SK-N-SH (cell line): ENCODE measurements at regions not wholly inside any gene's neighbourhood (a gene's known extent, or its start where the extent isn't known, plus 50 kb on each side); places are given as distances from the start of the nearest gene placed in this dataset.

Experiments
- CTCF ChIA-PET: fragments of 300-600, 350-600 bp; formaldehyde crosslinking; extraction: SDS; loops from one replicate; lab custom pipeline; 2021; lab: Yijun Ruan, JAX
- POLR2A ChIA-PET: fragments of 350-600 bp; sonication (Branson Sonifier 250); formaldehyde crosslinking; extraction: SDS; loops from one replicate; lab custom pipeline; 2020; ENCODE audit warnings: antibody characterized with exemption, inconsistent platforms; lab: Yijun Ruan, JAX
- DNase-seq: peaks from one replicate; pipeline ENCODE4 v3.0.0; 2012
- H2AFZ ChIP-seq: fragments of 200-600 bp; sonication (generic); 2 replicates; pipeline ENCODE4 v1.8.1; 2016; ENCODE audit warnings: antibody characterized with exemption, mild to moderate bottlenecking, low read depth
- H3F3A ChIP-seq: fragments of 200-600 bp; sonication (generic); replicated peaks from 2 replicates; pipeline ENCODE3; 2016; ENCODE audit warnings: antibody characterized with exemption, mild to moderate bottlenecking; ENCODE audit not compliant: insufficient read depth
- H3K27ac ChIP-seq, 2 experiments: fragments of 200-500 bp in 1 of 2; fragments of 200-600 bp in 1 of 2; sonication (Bioruptor generic) in 1 of 2; sonication (generic), shearing (Covaris generic) in 1 of 2; 2 replicates each; pipeline versions ENCODE4 v1.5.1 to v1.6.1; 2014 to 2016; ENCODE audit warnings: low read depth in 2 of 2, inconsistent platforms in 1 of 2, low read length in 1 of 2, mild to moderate bottlenecking in 1 of 2, mixed read lengths in 1 of 2
- H3K27me3 ChIP-seq: fragments of 200-600 bp; sonication (generic), shearing (Covaris generic); 2 replicates; pipeline ENCODE4 v1.6.1; 2016; ENCODE audit warnings: mixed run types; ENCODE audit not compliant: insufficient read depth
- H3K36me3 ChIP-seq, 2 experiments: fragments of 200-500 bp in 1 of 2; fragments of 200-600 bp in 1 of 2; sonication (Bioruptor generic) in 1 of 2; sonication (generic) in 1 of 2; replicated peaks in 1 of 2; 2 replicates each; pipeline versions ENCODE3 to v1.5.1; 2014 to 2016; ENCODE audit warnings: low read length in 1 of 2, mild to moderate bottlenecking in 1 of 2; ENCODE audit not compliant: insufficient read depth in 2 of 2, control insufficient read depth in 1 of 2
- H3K4me1 ChIP-seq, 2 experiments: fragments of 200-500 bp in 1 of 2; fragments of 200-600 bp in 1 of 2; sonication (Bioruptor generic) in 1 of 2; sonication (generic), shearing (Covaris generic) in 1 of 2; 2 replicates each; pipeline versions ENCODE4 v1.5.1 to v1.6.1; 2014 to 2016; ENCODE audit warnings: low read depth in 1 of 2, low read length in 1 of 2, mixed run types in 1 of 2; ENCODE audit not compliant: insufficient read depth in 2 of 2, control insufficient read depth in 1 of 2
- H3K4me2 ChIP-seq: fragments of 200-600 bp; sonication (generic), shearing (Covaris generic); 2 replicates; pipeline ENCODE4 v1.6.1; 2017; ENCODE audit warnings: mixed run types
- H3K4me3 ChIP-seq, 2 experiments: fragments of 200-500 bp in 1 of 2; fragments of 200-600 bp in 1 of 2; sonication (Bioruptor generic) in 1 of 2; sonication (generic), shearing (Covaris generic) in 1 of 2; 2 replicates each; pipeline versions ENCODE4 v1.5.1 to v1.8.1; 2014 to 2016; ENCODE audit warnings: low read depth in 2 of 2, inconsistent platforms in 1 of 2, low read length in 1 of 2, mild to moderate bottlenecking in 1 of 2, mixed read lengths in 1 of 2, moderate library complexity in 1 of 2
- H3K79me2 ChIP-seq: fragments of 200-600 bp; sonication (generic); 2 replicates; pipeline ENCODE4 v1.8.1; 2017; ENCODE audit warnings: mild to moderate bottlenecking; ENCODE audit not compliant: insufficient read depth
- H3K9ac ChIP-seq: fragments of 200-600 bp; sonication (generic); 2 replicates; pipeline ENCODE4 v1.6.1; 2017; ENCODE audit warnings: mixed run types
- H3K9me2 ChIP-seq: fragments of 200-600 bp; sonication (generic); 2 replicates; pipeline ENCODE4 v1.6.1; 2017; ENCODE audit warnings: mixed run types
- H3K9me3 ChIP-seq: fragments of 200-600 bp; sonication (generic); 2 replicates; pipeline ENCODE4 v1.6.1; 2017; ENCODE audit warnings: mixed run types, mild to moderate bottlenecking, moderate library complexity
- H4K20me1 ChIP-seq: fragments of 200-600 bp; sonication (generic); 2 replicates; pipeline ENCODE4 v1.6.1; 2017; ENCODE audit warnings: mild to moderate bottlenecking, mixed run types; ENCODE audit not compliant: insufficient read depth
- CHD2 ChIP-seq: fragments of 150-350 bp; IDR thresholded peaks from 2 replicates; pipeline ENCODE4 v1.6.1; 2018; ENCODE audit warnings: low read length; ENCODE audit not compliant: partially characterized antibody
- ELF1 ChIP-seq: IDR thresholded peaks from 2 replicates; pipeline ENCODE4 v1.4.0; 2012
- FOSL2 ChIP-seq: IDR thresholded peaks from 2 replicates; pipeline ENCODE4 v1.4.0; 2012; ENCODE audit warnings: low read depth, mild to moderate bottlenecking, moderate library complexity, borderline replicate concordance
- FOXJ3 ChIP-seq: sonication (generic); formaldehyde crosslinking; IDR thresholded peaks from 2 replicates; pipeline ENCODE4 v1.5.1; 2020; ENCODE audit warnings: mild to moderate bottlenecking, missing genetic modification reagents
- FOXM1 ChIP-seq: IDR thresholded peaks from 2 replicates; pipeline ENCODE4 v1.4.0; 2012; ENCODE audit warnings: low read depth, mild to moderate bottlenecking
- GABPA ChIP-seq: IDR thresholded peaks from 2 replicates; pipeline ENCODE4 v1.4.0; 2012; ENCODE audit warnings: low read depth, mild to moderate bottlenecking
- GATA2 ChIP-seq: sonication (generic); formaldehyde crosslinking; IDR thresholded peaks from 2 replicates; pipeline ENCODE4 v1.5.0; 2020; ENCODE audit warnings: mild to moderate bottlenecking, missing genetic modification reagents
- JUND ChIP-seq: IDR thresholded peaks from 2 replicates; pipeline ENCODE4 v1.4.0; 2012
- MAX ChIP-seq: IDR thresholded peaks from 2 replicates; pipeline ENCODE4 v1.4.0; 2012; ENCODE audit warnings: low read depth
- POLR2AphosphoS5 ChIP-seq: IDR thresholded peaks from 2 replicates; pipeline ENCODE4 v1.6.1; 2012; ENCODE audit warnings: low read depth, low read length
- RAD21 ChIP-seq: IDR thresholded peaks from 2 replicates; pipeline ENCODE4 v1.6.1; 2012; ENCODE audit warnings: mild to moderate bottlenecking, low read length
- RCOR1 ChIP-seq: fragments of 150-350 bp; IDR thresholded peaks from 2 replicates; pipeline ENCODE4 v1.6.1; 2017; ENCODE audit warnings: antibody characterized with exemption, low read length
- RFX5 ChIP-seq: IDR thresholded peaks from 2 replicates; pipeline ENCODE4 v1.6.1; 2012; ENCODE audit warnings: mild to moderate bottlenecking, improper control_type of control experiment, low read length
- RXRA ChIP-seq: IDR thresholded peaks from 2 replicates; pipeline ENCODE4 v1.4.0; 2012; ENCODE audit warnings: low read depth, mild to moderate bottlenecking, borderline replicate concordance
- TCF12 ChIP-seq: IDR thresholded peaks from 2 replicates; pipeline ENCODE4 v1.4.0; 2012
- TEAD4 ChIP-seq: IDR thresholded peaks from 2 replicates; pipeline ENCODE4 v1.4.0; 2012; ENCODE audit warnings: mild to moderate bottlenecking, borderline replicate concordance; ENCODE audit not compliant: insufficient read depth
- WGBS: methylation state at CpG from one replicate; pipeline ENCODE4 v1.1.6; 2017; ENCODE audit warnings: low lambda C conversion rate; 5-methylcytosine and 5-hydroxymethylcytosine counted together
- TF ChIP-seq, protein P1 (sequence below): IDR thresholded peaks from 2 replicates; pipeline ENCODE4 v1.6.1; 2012; ENCODE audit warnings: mild to moderate bottlenecking, low read depth, low read length, moderate library complexity
- TF ChIP-seq, protein P2 (sequence below): fragments of 150-350 bp; IDR thresholded peaks from 2 replicates; pipeline ENCODE4 v1.6.1; 2016; ENCODE audit warnings: mild to moderate bottlenecking, low read depth, low read length
- TF ChIP-seq, protein P3 (sequence below): IDR thresholded peaks from 2 replicates; pipeline ENCODE4 v1.4.0; 2012; ENCODE audit warnings: low read depth, borderline replicate concordance

- TF ChIP-seq GATA2 = peak; percentile 72
- TF ChIP-seq CHD2 = peak; percentile 76
- TF ChIP-seq FOXJ3 (CRISPR knock-in tag) = peak; percentile 83
- TF ChIP-seq RFX5 = no peak
- TF ChIP-seq TCF12 = peak; percentile 38; the same call in 1 of the 2 replicates
- peak; percentile 37 for TF ChIP-seq RAD21
- TF ChIP-seq FOSL2 = no peak
- no peak for TF ChIP-seq TEAD4
- TF ChIP-seq RCOR1 = peak; percentile 71; the same call in 1 of the 2 replicates
- TF ChIP-seq, all 33 proteins: peak for 6
- no peaks in the 10 kb centered on the region for H3K9me2 ChIP-seq
- H4K20me1 ChIP-seq = peaks cover 48% of the 10 kb centered on the region
- H3K9me3 ChIP-seq = no peaks in the 10 kb centered on the region
- peak; percentile 89 for DNase-seq
- POLR2A ChIA-PET = interaction anchor here (0.7 to 1.8 kb wide), 6 partner anchors 9 to 44 kb away, joined by 3 to 8 read pairs (median 4); no protein-coding TSS in a partner anchor
- CTCF ChIA-PET = interaction anchor here (0.9 to 29.4 kb wide), 14 partner anchors 9 to 104 kb away, joined by 3 to 566 read pairs (median 6); no protein-coding TSS in a partner anchor
- WGBS = 43% methylated on average over 11 of the region's 11 CpGs
- H3K79me2 ChIP-seq = peaks cover 78% of the 10 kb centered on the region
- H3K36me3 ChIP-seq = peaks cover 0 to 10% of the 10 kb centered on the region in 2 experiments
- peak overlapping the region; percentile 14; the same call in 1 of the 2 replicates for H3K9ac ChIP-seq
- no peak overlapping the region for H2AFZ ChIP-seq
- H3F3A ChIP-seq = peaks cover 4% of the 10 kb centered on the region
- peak overlapping the region in 1 of 2 experiments; percentile 98; a peak in 2 of 4 replicates for H3K27ac ChIP-seq
- H3K4me1 ChIP-seq = peaks cover 65 to 85% of the 10 kb centered on the region in 2 experiments
- peak overlapping the region; percentile 68 for H3K4me2 ChIP-seq
- no peaks in the 10 kb centered on the region for H3K27me3 ChIP-seq
- no peak overlapping the region for H3K4me3 ChIP-seq
Observed at GRCh38 chr17:77436058-77436442, 295.3 kb downstream of the SEC14L1 start.

- Histone ChIP-seq H3K79me2 (peaks cover 78% of the 10 kb centered on the region), H3K4me3 (no peak overlapping the region; a peak in 1 of 4 replicates), H3K27ac (peak overlapping the region in 1 of 2 experiments; percentile 98; a peak in 3 of 4 replicates), H2AFZ (no peak overlapping the region), H3K36me3 (peaks cover 0 to 10% of the 10 kb centered on the region in 2 experiments), H3K4me1 (peaks cover 69 to 89% of the 10 kb centered on the region in 2 experiments), H3K9me3 (no peaks in the 10 kb centered on the region), H3K9me2 (no peaks in the 10 kb centered on the region), H3K9ac (no peak overlapping the region), H3K4me2 (peak overlapping the region; percentile 68), H4K20me1 (peaks cover 51% of the 10 kb centered on the region), H3F3A (peaks cover under 1% of the 10 kb centered on the region), H3K27me3 (no peaks in the 10 kb centered on the region)
- CTCF ChIA-PET = interaction anchor here (0.9 to 29.4 kb wide), 12 partner anchors 9 to 105 kb away, joined by 3 to 566 read pairs (median 6); no protein-coding TSS in a partner anchor
- TF ChIP-seq ELF1 = no peak
- no peak for TF ChIP-seq GATA2
- TF ChIP-seq FOXM1 = no peak
- TF ChIP-seq GABPA = no peak
- TF ChIP-seq, protein P1, sequence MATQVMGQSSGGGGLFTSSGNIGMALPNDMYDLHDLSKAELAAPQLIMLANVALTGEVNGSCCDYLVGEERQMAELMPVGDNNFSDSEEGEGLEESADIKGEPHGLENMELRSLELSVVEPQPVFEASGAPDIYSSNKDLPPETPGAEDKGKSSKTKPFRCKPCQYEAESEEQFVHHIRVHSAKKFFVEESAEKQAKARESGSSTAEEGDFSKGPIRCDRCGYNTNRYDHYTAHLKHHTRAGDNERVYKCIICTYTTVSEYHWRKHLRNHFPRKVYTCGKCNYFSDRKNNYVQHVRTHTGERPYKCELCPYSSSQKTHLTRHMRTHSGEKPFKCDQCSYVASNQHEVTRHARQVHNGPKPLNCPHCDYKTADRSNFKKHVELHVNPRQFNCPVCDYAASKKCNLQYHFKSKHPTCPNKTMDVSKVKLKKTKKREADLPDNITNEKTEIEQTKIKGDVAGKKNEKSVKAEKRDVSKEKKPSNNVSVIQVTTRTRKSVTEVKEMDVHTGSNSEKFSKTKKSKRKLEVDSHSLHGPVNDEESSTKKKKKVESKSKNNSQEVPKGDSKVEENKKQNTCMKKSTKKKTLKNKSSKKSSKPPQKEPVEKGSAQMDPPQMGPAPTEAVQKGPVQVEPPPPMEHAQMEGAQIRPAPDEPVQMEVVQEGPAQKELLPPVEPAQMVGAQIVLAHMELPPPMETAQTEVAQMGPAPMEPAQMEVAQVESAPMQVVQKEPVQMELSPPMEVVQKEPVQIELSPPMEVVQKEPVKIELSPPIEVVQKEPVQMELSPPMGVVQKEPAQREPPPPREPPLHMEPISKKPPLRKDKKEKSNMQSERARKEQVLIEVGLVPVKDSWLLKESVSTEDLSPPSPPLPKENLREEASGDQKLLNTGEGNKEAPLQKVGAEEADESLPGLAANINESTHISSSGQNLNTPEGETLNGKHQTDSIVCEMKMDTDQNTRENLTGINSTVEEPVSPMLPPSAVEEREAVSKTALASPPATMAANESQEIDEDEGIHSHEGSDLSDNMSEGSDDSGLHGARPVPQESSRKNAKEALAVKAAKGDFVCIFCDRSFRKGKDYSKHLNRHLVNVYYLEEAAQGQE = no peak
- TF ChIP-seq, protein P2, sequence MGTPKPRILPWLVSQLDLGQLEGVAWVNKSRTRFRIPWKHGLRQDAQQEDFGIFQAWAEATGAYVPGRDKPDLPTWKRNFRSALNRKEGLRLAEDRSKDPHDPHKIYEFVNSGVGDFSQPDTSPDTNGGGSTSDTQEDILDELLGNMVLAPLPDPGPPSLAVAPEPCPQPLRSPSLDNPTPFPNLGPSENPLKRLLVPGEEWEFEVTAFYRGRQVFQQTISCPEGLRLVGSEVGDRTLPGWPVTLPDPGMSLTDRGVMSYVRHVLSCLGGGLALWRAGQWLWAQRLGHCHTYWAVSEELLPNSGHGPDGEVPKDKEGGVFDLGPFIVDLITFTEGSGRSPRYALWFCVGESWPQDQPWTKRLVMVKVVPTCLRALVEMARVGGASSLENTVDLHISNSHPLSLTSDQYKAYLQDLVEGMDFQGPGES = no peak
- no peak for TF ChIP-seq JUND
- no peak for TF ChIP-seq RXRA
- TF ChIP-seq MAX = no peak
- TF ChIP-seq RFX5 = no peak
- TF ChIP-seq, protein P3, sequence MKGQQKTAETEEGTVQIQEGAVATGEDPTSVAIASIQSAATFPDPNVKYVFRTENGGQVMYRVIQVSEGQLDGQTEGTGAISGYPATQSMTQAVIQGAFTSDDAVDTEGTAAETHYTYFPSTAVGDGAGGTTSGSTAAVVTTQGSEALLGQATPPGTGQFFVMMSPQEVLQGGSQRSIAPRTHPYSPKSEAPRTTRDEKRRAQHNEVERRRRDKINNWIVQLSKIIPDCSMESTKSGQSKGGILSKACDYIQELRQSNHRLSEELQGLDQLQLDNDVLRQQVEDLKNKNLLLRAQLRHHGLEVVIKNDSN = no peak
- TF ChIP-seq POLR2AphosphoS5 = no peak
- POLR2A ChIA-PET = interaction anchor here (0.7 to 1.8 kb wide), 5 partner anchors 9 to 45 kb away, joined by 3 to 8 read pairs (median 5); no protein-coding TSS in a partner anchor
- WGBS = 76% methylated on average over 11 of the region's 11 CpGs
- no peak for DNase-seq
Observed at GRCh38 chr17:77436481-77436880, 295.7 kb downstream of the SEC14L1 start.
